ENCODE measurements at regions not wholly inside any gene's neighbourhood (a gene's known extent, or its start where the extent isn't known, plus 50 kb on each side); places are given as distances from the start of the nearest gene placed in this dataset.

DNA sequence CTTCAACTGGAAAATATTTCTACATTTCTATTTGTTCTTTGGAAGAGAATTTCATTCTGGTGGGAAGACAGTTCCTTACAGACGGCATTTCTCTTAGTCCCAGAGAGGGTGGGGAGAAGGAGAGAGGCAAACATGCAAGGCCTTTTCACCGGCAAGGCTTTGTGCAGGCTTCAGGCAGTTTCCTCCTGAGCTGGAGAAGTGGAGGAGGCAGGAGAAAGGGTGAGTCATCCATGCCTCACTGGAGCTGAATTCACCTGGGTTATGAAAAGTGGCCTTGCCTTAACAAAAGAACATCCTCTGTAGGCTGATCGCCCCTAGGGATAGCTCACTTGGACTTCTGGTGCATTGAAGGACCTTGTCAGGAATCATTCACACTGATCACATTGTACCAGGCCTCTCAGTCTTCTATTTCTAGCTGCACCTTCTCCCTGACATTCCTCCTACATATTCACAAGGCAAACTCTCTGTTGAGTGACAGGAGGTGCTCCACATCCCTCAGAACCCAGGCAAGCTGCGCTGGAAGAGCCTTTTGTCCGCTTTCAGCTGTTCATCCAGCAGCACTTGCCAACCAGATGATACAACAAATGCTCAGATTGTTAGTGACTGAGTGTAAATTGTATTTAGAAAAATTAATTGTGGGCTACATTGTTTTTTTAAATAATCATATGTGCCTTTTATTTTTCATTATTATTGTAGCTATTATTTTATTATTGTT lies 796.1 kb downstream of the DCDC2C start:
- no peak for DNase-seq (ENCODE audit: low read depth)

DNA sequence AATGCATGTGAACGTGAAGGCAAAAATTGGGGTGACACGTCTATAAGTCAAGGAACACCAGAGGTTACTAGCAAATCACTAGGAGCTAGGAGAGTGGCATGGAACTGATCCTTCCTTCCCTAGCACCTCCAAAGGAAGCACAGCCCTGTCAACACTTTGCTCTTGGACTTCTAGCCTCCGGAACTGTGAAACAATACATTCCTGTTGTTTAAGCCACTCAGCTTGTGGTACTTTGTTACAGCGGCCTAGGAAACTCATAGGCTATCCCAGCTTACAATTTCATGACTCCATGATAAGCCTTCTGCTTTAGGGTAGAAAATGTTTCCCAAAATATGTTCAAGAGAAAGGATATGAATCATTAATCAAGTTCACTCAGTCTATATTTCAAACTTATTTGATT lies 798.1 kb downstream of the DCDC2C start:
- no peak for DNase-seq (ENCODE audit: low read depth)

DNA sequence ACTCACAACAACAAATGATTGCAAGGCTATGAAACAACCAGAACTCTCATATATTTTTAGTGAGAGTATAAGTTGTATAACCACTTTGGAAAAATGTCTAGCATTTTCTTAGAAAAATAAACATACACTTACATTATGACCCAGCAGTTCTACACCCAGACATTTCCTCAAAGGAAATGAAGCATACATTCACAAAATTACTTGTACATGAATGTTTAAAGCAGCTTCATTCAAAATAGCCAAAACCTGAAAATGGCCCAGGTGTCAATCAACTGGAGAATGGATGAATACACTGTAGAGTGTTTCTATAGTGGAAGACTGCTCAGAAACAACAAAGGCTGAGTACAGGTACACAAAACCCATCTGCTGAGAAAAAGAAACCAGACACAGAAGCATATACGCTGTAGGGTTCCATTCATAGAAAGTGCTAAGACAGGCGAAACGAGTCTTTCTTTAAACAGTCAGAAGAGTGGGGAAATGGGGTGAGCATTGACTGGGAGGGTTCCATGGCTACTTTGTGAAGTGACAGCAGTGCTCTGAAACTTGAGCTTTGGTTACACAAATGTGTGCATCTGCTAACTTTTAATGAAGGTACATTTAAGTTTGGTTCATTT lies 799.0 kb downstream of the DCDC2C start:
- DNase-seq (ENCODE audit: low read depth), result no peak

DNA sequence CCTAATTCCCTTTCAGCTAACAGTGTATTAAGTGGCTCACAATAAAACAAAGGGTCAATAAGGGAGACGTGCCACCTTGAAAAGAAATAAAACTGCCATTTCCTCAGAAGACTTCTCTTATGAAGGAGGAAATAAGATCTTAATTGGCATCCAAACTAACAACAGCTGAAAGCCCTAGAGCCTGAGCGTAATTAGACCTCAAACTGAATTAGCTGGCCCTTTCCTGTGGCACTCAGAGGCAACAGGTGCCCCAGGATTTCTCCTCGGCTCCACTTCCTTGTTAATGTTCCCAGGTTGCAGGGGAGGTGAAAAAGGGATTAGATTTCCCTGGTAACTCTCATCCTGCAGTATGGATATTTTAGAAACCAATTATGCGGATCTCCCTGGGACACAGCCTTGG lies 804.3 kb downstream of the DCDC2C start:
- no peak for DNase-seq (ENCODE audit: low read depth)

DNA sequence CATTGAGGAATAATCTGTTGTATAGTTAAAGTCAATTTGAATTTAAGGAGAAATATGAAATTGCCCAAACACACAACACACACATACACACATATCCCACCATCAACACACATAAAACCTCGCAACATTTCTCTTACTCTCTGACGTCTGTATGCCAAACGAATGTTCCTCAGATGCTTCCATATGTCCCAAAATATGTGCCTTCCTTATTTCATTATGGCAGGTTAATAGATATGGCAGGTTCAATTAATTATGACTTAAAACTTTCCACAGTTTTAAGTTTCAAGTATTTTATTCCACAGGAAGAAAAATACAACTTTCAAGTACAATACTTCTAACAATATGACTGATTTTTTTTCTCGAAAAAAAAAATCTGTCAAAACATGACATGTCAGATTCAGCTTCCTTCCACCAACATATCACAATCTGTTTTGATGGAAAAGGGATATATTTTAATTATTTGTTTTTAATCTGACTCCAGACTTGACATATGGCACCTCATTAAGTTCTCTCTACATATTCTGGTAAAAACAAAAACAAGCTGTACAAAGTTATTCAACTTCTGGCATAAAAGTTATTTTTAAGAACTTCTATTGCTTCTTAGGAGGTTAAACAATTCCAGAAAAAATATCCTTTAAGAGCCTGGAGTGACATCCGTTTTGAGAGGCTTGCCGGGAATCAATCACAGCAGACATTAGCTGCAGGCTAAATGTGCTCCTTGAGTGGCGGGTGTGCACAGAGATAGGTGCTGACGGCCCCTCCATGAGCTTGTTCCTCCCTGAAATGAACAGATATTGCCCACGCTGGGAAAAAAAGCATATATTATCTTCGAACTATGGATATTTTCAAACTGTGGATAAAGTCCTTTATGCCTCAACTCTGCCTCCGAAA lies 812.7 kb downstream of the DCDC2C start:
- DNase-seq (ENCODE audit: low read depth), result no peak

DNA sequence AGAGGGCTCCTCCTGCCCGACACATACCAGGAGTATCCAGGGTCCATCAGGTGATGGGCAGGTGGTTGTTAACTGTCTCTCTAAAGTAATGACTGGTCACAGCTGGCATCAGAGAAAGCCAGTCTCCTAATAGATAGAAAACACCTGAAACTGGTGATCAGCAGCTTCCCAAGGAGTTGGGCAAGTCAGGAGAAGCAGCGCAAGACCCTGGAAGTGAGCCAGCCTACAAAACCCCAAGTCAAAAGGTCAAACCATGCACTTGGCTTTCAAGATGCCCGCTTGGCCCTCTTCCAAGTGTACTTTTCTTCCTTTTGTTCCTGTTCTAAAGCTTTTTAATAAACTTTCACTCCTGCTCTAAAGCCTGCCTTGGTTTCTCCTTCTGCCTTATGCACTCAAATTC lies 815.2 kb downstream of the DCDC2C start:
- no peak for DNase-seq (ENCODE audit: low read depth)

DNA sequence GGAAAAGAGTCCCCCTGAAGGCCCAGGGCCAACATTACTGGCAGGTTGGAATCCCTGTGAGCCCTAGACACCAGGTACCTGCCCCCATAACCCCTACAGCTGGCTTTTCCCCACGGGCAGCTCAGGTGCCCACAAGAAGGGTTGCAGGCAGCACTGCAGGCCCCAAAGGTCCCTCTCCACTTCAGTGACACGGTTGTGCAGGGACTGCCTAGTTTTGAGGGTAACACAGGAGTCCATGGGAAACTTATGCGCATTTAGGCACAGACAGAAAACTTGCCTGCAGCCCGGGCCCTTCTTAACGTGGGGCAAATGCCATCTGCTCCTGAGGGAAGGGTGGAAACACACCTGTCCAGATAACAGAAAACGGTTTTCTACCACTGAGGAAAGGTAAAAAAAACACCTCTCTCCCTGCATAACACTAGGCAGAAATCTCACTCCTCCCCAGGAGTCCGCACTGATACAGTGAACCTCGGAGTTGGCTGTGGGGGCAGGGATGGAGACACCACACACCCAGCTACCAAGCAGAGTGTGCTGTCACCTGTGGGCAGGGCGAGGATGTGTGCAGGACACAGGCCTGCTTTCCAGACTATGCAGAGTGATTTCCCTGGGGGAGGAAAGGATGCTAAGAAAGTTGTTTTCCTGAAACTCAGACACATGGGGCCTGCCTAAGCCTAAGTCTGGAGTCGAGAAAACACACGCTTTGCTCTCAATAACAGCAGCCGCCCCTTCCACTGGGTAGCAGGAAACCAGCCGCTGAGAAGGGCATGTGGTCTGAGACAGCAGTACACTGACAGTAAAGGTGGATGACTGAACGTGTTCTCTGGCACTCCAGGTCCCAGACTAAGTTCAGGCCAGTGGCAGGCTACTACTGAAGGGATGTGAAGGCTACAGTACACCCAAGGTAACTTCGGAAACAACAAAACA lies 819.4 kb downstream of the DCDC2C start:
- DNase-seq (ENCODE audit: low read depth), result no peak

DNA sequence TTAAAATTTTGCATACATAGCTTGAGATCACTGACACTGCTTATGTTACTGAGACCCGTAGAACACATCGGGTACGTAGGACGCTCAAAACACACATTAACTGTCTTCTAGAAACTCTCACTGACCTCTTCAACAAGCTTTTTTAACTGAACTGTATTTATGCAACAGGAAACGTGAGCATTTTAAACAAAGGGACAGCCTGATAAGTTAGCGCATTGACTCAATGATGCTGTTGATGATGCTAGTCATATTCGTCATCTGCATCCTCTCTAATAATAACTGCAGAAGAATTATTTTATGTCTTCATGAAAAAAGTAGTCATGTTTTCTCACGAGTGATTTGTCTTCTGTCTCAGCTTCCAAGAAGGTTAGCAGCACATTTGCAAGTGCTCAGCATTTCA lies 824.0 kb downstream of the DCDC2C start:
- no peak for DNase-seq (ENCODE audit: low read depth)

DNA sequence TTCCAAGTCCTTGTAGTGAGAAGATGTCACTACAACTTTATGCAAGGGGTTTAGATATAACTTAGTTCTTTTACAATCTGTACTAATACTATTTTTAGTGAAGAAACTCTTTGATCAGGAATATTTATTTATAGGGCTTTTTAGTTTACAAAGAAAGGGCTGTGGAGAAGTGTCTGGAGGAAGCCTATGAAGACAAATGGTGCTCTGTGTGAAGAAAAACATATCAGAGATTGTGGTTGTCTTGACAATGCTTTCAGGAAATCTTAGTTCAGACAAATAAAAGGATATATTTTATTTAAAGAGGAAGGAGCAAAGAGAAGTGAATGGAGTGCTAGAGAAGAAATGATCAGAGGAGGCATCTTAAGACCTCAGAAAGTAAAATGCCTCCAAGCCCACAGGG lies 824.9 kb downstream of the DCDC2C start:
- no peak for DNase-seq (ENCODE audit: low read depth)

DNA sequence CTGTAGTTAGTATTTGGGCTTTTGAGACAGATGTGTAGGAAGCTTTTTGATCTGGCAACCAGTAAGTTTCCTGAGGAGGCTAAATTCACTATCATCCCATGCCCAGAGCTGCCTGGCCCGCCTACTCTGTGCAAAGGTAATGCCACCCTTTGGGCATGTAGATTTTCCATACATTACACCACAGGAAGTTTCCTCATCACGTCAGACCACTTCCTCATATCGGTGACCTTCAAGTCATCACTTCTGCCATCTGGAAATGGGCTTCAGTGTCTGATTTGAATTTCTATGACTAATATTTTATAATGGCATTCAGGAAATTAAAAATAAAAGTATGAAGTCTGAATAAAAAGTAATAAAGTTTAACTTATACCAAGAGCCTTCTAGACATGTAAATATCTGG lies 825.4 kb downstream of the DCDC2C start:
- DNase-seq (ENCODE audit: low read depth), result no peak

DNA sequence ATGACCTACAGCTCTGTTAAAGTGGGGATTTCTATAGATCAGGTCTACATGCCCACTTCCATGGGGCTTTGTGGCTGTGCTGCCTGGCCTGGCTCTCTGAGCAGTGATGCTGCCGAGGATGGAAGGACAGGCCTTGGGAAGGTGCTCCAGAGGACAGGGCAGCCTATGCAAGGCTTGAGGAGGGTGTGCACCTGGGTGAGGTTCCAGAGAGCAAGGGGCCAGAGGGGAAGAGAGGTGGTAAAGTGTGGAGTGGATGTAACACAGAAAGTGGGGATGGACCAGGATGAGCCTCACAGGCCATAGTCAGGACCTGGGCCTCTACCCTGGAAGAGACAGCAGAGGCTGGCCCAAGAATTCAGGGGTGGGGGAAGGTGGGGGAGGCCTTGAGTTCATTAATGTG lies 826.4 kb downstream of the DCDC2C start:
- no peak for DNase-seq (ENCODE audit: low read depth)

DNA sequence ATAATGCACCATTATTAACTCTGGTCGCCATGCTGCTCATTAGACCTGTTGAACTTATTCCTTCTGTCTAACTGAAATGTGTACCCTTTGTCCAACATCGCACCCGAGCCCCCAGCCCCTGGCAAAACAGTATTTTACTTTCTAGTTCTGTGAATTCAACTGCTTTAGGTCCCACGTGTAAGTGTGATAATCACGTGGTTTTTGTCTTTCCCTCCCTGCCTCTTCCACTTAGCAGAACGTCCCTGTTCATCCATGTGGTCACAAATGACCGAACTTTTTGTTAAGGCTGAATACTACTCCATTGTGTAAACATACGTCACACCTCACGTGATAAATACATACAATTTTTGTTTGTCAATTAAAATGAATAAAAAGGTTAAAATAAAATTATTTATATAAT lies 826.9 kb downstream of the DCDC2C start:
- no peak for DNase-seq (ENCODE audit: low read depth)

DNA sequence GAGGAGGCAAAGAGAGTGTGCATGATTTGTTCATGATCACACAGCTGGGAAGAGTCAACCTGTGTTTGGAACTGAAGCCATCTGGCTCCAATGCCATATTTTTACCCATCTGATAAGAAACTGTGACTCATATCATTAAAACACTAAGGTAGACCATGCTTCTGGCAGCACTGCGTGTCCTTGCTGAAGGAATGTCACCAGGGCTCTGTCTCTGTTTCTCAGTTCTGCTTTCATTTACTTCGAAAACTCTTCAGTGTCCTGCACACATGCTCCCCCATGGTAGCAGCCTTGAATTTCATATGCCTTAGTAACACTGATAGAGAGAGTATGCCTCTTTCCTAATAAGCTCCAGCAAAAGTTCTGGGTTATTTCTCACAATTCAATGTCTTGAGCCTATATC lies 830.4 kb downstream of the DCDC2C start:
- no peak for DNase-seq (ENCODE audit: low read depth)

DNA sequence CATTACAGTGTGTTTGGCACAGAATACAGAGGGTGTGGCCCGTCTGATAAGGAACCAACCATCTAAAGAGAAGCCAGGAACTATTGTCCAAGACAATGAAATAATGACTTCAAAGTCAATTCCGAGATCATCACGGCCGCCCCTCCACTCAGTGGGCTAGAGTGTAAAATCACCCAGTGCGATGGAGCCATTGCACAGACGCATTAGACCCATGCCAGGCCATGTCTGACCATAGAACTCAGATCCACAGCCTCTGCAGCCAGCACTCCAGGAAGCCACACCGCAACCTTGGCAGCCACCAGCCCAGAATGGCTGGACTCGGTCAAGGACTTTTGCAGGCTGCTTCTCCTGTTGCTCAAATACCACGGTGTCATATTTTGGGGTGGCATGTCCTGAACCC lies 835.7 kb downstream of the DCDC2C start:
- DNase-seq (ENCODE audit: low read depth), result no peak

DNA sequence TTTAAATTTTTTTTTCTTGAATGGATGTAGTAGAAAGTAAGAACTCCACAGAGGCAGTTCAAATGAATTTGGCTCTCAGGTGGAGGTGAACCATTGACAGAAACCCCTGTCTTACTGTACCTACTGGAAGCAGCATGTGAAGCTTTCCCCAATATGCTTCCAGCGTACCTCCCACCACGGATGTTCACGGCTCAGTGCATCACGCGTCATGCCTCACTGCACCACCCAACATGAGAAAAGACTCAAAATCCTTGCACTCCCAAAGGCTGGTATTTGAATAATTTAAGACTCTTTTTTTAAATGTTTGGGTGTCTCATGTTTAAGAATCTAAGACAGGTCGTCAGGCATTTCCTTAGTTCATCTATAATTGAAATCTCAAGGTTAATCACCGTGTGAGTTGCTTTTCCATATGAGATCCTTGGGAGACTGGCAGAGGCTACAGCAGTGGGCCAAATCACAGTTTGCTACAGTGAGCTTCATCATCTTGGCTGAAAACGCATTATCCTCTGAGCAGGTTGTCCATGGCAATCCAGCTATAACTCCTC lies 846.4 kb downstream of the DCDC2C start:
- no peak for DNase-seq (ENCODE audit: low read depth)

DNA sequence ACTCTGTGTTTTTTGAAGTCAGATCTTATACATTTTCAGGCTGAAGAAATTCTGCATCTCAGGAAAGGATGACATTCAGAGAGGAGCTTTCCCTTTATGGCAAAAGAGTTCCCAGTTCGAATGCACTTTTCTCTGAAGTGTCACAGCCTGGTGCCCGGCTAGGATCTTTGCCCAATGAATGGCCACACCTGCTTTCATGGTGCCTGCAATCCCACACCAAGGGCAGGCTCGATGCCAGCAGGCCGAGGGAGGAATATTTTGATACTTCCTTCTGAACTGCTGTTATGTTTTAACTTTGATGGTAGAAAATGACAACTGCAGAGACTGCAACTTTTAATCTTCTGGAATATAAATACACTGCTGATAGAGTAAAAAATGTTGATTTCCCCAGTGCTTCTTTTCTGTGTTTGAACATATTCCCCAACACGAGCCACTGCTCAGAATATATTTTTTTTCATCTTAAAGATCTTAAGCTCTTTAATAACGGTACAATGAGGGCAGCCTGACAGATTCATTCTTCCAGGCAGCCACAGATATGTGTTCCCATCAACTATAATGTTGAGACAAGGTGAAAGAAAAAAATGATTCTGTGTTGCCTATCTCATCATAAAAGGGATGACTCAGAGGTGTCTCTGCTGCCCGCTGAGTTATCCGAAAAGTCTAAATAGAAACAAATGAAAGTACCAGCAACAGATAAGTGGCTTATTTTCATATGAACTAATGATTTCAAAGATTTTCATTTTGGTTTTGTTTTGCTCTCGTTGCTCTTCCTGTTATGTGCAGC lies 848.5 kb downstream of the DCDC2C start:
- no peak for DNase-seq (ENCODE audit: low read depth)

DNA sequence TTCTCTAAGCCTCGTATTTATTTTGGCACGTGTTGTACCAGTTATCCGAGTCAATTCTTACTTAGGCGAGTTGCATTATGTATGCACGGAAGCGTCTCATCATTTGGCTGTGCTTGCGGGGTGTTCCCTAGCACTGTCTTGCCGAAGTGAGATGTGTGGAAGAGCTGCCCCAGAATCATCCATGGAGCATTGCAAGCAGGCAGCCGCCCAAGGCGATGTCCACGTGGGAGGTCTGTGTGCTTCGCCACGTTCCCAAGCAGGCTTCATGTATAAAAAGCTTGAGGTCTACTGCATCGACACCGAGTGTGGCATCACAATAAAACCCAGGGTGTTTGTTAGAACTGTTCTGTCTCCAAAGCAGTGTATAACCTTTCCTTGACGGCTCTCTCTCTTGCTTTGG lies 849.9 kb downstream of the DCDC2C start:
- no peak for DNase-seq (ENCODE audit: low read depth)

DNA sequence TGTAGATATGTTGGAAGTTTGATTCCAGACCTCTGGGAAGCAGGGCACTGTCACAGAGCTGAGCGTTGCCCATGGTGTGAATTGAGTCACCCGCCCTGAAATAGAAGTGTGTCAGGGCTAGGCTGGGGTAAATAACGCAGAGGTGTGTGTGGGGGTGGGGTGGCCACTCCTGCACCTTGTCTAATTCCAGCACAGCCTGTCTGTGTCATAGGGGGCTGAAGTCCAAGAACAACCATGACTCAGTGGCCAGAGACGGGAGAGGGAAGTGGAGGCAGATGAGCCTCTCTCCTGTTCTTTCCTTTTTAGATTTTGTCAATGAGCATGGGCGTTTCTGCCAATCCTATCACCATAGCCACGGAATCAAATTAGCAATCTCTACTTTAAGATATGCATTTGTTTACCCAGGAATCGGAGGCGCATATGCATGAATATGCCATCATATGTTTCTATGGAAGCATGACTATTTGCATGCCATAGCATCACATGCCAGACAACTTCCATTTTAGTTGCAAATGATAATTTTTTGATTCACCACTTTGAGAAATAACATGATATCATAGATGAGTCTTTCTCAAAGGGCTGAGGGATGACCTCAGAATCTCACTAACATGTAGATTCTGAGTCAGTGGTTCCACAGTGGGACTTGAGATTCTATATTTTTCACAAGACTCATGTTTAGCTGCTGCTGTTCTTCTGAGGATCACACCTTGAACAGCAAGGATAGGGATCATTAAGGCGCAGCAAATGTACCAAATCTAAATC lies 852.9 kb downstream of the DCDC2C start:
- DNase-seq (ENCODE audit: low read depth), result no peak

DNA sequence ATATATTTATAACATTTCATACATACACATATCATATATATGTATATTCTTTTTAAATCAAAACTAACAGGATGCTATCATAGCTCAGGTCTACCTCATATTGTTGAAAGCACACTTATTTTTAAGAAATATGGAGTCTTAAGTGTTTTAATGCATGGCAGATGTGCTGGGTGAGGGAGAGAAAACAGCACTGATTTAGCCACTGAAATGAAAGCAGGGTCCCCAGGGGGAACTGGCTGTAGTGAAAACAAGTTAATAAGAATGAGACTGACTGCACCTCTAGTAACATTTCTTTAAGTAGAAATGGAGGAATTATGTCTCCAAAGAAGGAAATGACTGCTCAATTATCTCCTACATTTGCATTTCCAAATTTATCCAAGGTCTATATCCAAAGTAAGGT lies 857.8 kb downstream of the DCDC2C start:
- no peak for DNase-seq (ENCODE audit: low read depth)

DNA sequence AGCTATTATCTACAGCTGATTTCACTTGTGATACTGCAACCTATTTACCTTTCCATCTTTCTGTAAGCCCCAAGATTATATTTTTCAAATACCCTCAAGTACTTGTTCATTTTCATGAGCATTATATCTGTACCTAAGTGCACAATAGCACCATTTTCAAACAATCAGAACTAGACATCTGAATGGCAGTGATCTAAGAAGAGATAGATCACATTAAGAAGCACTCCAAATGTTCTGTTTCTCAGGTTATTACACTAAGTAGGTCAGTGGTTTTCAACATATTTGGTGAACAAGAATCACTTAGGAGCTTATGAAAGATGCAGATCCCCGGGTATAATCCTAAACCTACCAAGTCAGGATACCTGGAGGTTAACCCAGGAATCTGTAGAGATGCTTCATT lies 872.7 kb downstream of the DCDC2C start:
- no peak for DNase-seq (ENCODE audit: low read depth)
